Gastrocnemius medialis (tissue), 4 donors: ENCODE measurements at regions not wholly inside any gene's neighbourhood (a gene's known extent, or its start where the extent isn't known, plus 50 kb on each side); places are given as distances from the start of the nearest gene placed in this dataset.

Experiments used
- ATAC-seq, 2 donors: fragments of 150-250 bp; one replicate each; pipeline ENCODE4 v1.9.1; 2016
- DNase-seq, 2 donors: peaks; one replicate each; pipeline ENCODE4 v3.0.0-alpha.2; 2019
- H3K27ac ChIP-seq, 4 donors: fragments of 200-600 bp; sonication (generic); 1 replicate in 1 of 4; 2 replicates in 3 of 4; pipeline ENCODE4 v1.5.1; 2016 to 2018; ENCODE audit warnings: mild to moderate bottlenecking in 2 of 4, moderate library complexity in 1 of 4
- H3K27me3 ChIP-seq, 3 donors: fragments of 200-600 bp; sonication (generic) in 2 of 3; 1 replicate in 1 of 3; 2 replicates in 2 of 3; pipeline versions ENCODE4 v1.5.1 to v1.6.0; 2016 to 2019; ENCODE audit warnings: mild to moderate bottlenecking in 1 of 3, moderate library complexity in 1 of 3
- H3K36me3 ChIP-seq, 2 donors: fragments of 200-600 bp; sonication (generic) in 1 of 2; one replicate each; pipeline ENCODE4 v1.5.1; 2017 to 2018
- H3K4me1 ChIP-seq, 2 donors: fragments of 200-600 bp; sonication (generic) in 1 of 2; one replicate each; pipeline ENCODE4 v1.5.1; 2016 to 2017; ENCODE audit warnings: mild to moderate bottlenecking in 2 of 2
- H3K4me3 ChIP-seq, 4 donors: fragments of 200-600 bp; sonication (generic) in 3 of 4; 1 replicate in 1 of 4; 2 replicates in 3 of 4; pipeline ENCODE4 v1.5.1; 2016 to 2019; ENCODE audit warnings: mild to moderate bottlenecking in 2 of 4
- H3K9me3 ChIP-seq, 3 donors: fragments of 200-600 bp; sonication (generic) in 2 of 3; 1 replicate in 1 of 3; 2 replicates in 2 of 3; pipeline ENCODE4 v1.5.1; 2016 to 2019
- CTCF ChIP-seq, 5 experiments: fragments of 450-650 bp in 3 of 5; fragments of 200-600 bp in 2 of 5; sonication (generic) in 2 of 5; IDR thresholded peaks in 4 of 5; conservative IDR thresholded peaks in 1 of 5; 1 replicate in 4 of 5; 2 replicates in 1 of 5; pipeline ENCODE4 v1.5.1; 2016 to 2019; ENCODE audit warnings: antibody characterized with exemption in 5 of 5, mild to moderate bottlenecking in 3 of 5, moderate library complexity in 3 of 5
- POLR2A ChIP-seq, 2 donors: fragments of 450-650 bp; IDR thresholded peaks; one replicate each; pipeline ENCODE4 v1.6.1; 2017; ENCODE audit warnings: antibody characterized with exemption in 2 of 2, mild to moderate bottlenecking in 2 of 2, moderate library complexity in 2 of 2
- in situ Hi-C, 4 donors: fragments of 200-750 bp; cut with MboI; loops; one replicate each; pipeline versions ENCODE4 v1.15.0 to v1.8.0; 2017; ENCODE audit warnings: low sequenced_read_pairs in 4 of 4
- intact Hi-C: fragments of 100-400 bp; cut with DNase I; formaldehyde crosslinking; loops from one replicate; pipeline ENCODE4 v1.15.1; 2023; ENCODE audit warnings: low total_unique reads

DNA sequence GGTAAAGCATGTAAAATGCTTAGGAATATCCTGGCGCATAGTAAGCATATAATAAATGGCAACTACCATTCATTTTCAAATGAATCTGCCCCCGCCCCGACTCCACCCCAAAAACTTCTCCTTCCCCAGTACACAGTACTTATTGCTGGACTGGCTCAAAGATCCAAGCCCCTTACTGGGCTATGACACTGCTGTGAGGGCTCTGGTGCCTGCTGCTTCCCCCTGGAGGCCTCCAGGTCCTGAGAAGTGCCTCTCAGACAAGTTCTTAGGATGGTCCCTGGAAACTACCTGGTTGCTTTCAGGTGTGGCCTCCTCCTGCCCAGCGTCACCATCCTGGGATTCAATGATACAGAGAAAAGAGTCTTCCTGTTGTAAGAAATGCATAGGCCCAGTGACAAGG, 190.6 kb upstream of the NTM start:
- Histone ChIP-seq H3K27ac (no peak overlapping the region), H3K36me3 (no peaks in the 10 kb centered on the region), H3K9me3 (no peaks in the 10 kb centered on the region), H3K4me1 (no peaks in the 10 kb centered on the region), H3K27me3 (no peaks in the 10 kb centered on the region), H3K4me3 (no peak overlapping the region)
- intact Hi-C loops = no loop called here
- ATAC-seq = no peak
- no peak for TF ChIP-seq POLR2A (IDR thresholded peaks at IDR 0.05)
- no peak for TF ChIP-seq CTCF (IDR thresholded peaks at IDR 0.05 in 4 of 5, conservative IDR thresholded peaks at IDR 0.05 in 1 of 5)
- in situ Hi-C loops = no loop called here
- no peak for DNase-seq

DNA sequence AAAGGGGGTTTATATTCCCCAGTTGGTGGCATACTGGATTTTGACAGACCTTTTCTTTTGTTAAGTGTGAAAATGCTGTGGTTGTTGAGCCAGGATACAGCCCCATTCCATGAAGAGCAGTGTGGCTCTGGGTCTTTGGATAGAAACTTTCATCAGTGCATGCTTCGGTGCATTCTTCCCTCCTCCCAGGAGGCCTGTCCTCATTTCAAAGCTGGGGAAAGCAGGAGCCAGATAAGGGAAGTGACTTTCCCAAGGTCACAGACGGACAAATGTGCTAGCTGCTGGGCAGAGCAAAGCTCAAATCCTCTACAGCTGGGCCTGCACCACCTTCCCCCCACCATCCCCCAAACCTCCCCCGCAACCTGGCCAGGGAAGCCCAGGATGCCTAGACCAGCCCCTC, 184.5 kb upstream of the NTM start:
- Histone ChIP-seq H3K9me3 (no peaks in the 10 kb centered on the region), H3K27ac (no peak overlapping the region), H3K36me3 (no peaks in the 10 kb centered on the region), H3K27me3 (no peaks in the 10 kb centered on the region), H3K4me3 (no peak overlapping the region), H3K4me1 (no peaks in the 10 kb centered on the region)
- ATAC-seq = no peak
- no peak for DNase-seq
- TF ChIP-seq POLR2A (IDR thresholded peaks at IDR 0.05) = no peak
- TF ChIP-seq CTCF (IDR thresholded peaks at IDR 0.05 in 4 of 5, conservative IDR thresholded peaks at IDR 0.05 in 1 of 5) = no peak
- intact Hi-C loops (no loop called here), in situ Hi-C loops (no loop called here)

DNA sequence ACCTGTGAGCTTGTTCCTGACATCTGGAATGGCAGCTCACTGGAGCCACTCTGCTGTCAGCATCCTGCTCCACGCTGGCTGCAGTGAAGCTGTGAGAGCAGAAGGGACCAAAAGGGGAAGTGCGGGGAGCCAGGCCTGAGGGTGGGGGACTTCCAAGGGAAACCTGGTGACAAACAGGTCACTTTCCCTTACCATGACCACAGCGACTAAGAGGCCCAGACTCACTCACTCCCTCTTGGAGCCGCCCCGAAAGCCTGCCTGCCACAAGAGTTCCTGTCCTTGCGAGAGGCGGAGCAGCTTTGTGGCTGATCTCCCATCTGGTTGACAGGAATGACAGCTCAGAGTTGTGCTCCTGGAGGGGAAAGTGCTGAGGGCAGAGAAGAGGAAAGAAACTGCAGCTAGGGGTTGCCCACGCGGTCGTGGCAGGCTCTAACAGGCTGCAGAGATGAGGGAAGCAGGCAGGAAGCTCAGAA, 183.8 kb upstream of the NTM start:
- no peaks in the 10 kb centered on the region for H3K4me1 ChIP-seq
- no peaks in the 10 kb centered on the region for H3K9me3 ChIP-seq
- ATAC-seq = no peak
- intact Hi-C loops (no loop called here), in situ Hi-C loops (no loop called here)
- TF ChIP-seq POLR2A (IDR thresholded peaks at IDR 0.05) (no peak), CTCF (IDR thresholded peaks at IDR 0.05 in 4 of 5, conservative IDR thresholded peaks at IDR 0.05 in 1 of 5) (no peak)
- no peaks in the 10 kb centered on the region for H3K36me3 ChIP-seq
- H3K27me3 ChIP-seq = no peaks in the 10 kb centered on the region
- no peak for DNase-seq
- no peak overlapping the region for H3K27ac ChIP-seq
- H3K4me3 ChIP-seq = no peak overlapping the region

GRCh38 chr11:131190446-131190845, 180.0 kb upstream of the NTM start:
- no peak for DNase-seq
- in situ Hi-C loops (no loop called here), intact Hi-C loops (no loop called here)
- H3K27me3 ChIP-seq = no peaks in the 10 kb centered on the region
- H3K4me1 ChIP-seq = no peaks in the 10 kb centered on the region
- H3K9me3 ChIP-seq = no peaks in the 10 kb centered on the region
- TF ChIP-seq CTCF (IDR thresholded peaks at IDR 0.05 in 4 of 5, conservative IDR thresholded peaks at IDR 0.05 in 1 of 5) (no peak), POLR2A (IDR thresholded peaks at IDR 0.05) (no peak)
- no peaks in the 10 kb centered on the region for H3K36me3 ChIP-seq
- H3K4me3 ChIP-seq = no peak overlapping the region
- no peak overlapping the region for H3K27ac ChIP-seq
- ATAC-seq = no peak

- in situ Hi-C loops (no loop called here), intact Hi-C loops (no loop called here)
- TF ChIP-seq CTCF (IDR thresholded peaks at IDR 0.05 in 4 of 5, conservative IDR thresholded peaks at IDR 0.05 in 1 of 5) (no peak), POLR2A (IDR thresholded peaks at IDR 0.05) (no peak)
- Histone ChIP-seq H3K36me3 (no peaks in the 10 kb centered on the region), H3K9me3 (no peaks in the 10 kb centered on the region), H3K27me3 (no peaks in the 10 kb centered on the region), H3K4me1 (no peaks in the 10 kb centered on the region), H3K27ac (no peak overlapping the region), H3K4me3 (no peak overlapping the region)
- DNase-seq (no peak), ATAC-seq (no peak)
These were observed 178.8 kb upstream of the NTM start for GRCh38 chr11:131191606-131192005.
